ENCODE measurements at regions not wholly inside any gene's neighbourhood (a gene's known extent, or its start where the extent isn't known, plus 50 kb on each side); places are given as distances from the start of the nearest gene placed in this dataset.

DNA sequence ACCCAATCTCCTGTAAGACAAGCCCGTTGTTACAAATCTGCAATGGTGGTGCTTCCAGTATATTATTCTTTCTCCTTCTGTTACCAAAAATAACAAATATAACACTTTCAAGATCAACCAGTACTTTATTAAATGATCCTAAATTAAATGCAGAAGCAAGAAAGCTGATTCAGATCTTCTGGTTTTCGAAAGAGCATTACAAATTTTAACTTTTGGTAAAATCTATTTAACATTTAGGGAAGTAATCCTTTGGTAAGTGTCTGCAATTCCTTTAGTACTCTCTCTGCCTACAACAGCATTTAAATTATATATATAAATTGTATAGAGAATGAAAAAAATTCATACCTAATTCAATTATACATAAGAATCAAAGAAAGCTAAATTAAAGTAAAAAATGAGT is 198.6 kb upstream of the HMCN1 start:
- H3K23ac ChIP-seq (ENCODE audit: low read depth, low read length) = no peak overlapping the region
- POLR2A ChIA-PET (ENCODE audit: unreplicated experiment) = no interaction called here

More for the DNA sequence above, 198.6 kb upstream of the HMCN1 start:
- no peak overlapping the region for H3K27ac ChIP-seq (ENCODE audit: insufficient read depth, low read length)
- DNase-seq (no peak), ATAC-seq (ENCODE audit: low read depth) (no peak)
- no TSS peak for BruUV-seq (replicated peaks)
- no peak overlapping the region for H2BK120ac ChIP-seq (ENCODE audit: low read depth, low read length)
- H2AK9ac ChIP-seq (replicated peaks; ENCODE audit: low read depth, low read length, poor library complexity) = no peak overlapping the region
- no peak overlapping the region for H3K4me3 ChIP-seq (ENCODE audit: insufficient read depth, low read depth, low read length)
- H3K9me3 ChIP-seq (ENCODE audit: control insufficient read depth, insufficient read depth, low read length) = no peaks in the 10 kb centered on the region
- WGBS, 2 experiments (ENCODE audit: extremely low coverage in 2 of 2, insufficient read length in 1 of 2) = no CpG with 5 or more reads among the region's 2 CpGs
- no peak overlapping the region for H3K56ac ChIP-seq (ENCODE audit: extremely low read depth, insufficient read depth, low read length)
- H3K4ac ChIP-seq (ENCODE audit: low read depth, low read length) = no peak overlapping the region
- H2AK5ac ChIP-seq (ENCODE audit: low read depth, low read length) = no peak overlapping the region
- H3K9ac ChIP-seq (ENCODE audit: low read depth, low read length) = no peak overlapping the region
- no peak overlapping the region for H3K14ac ChIP-seq (replicated peaks; ENCODE audit: low read depth, low read length)
- H4K91ac ChIP-seq (ENCODE audit: insufficient read depth, low read depth, low read length) = no peak overlapping the region
- H2BK15ac ChIP-seq (ENCODE audit: low read depth, low read length) = no peak overlapping the region
- intact Hi-C loops (cut with micrococcal nuclease) (no loop called here), dilution Hi-C loops (cut with HindIII; ENCODE audit: low sequenced_read_pairs, unreplicated experiment) (no loop called here), in situ Hi-C loops (cut with MboI; ENCODE audit: low sequenced_read_pairs) (no loop called here)
- H3K4me2 ChIP-seq (ENCODE audit: low read depth, low read length) = no peak overlapping the region
- no peak overlapping the region for H4K5ac ChIP-seq (ENCODE audit: low read depth, low read length)
- no peaks in the 10 kb centered on the region for H3K36me3 ChIP-seq (ENCODE audit: control insufficient read depth, insufficient read depth, low read length)
- no peak overlapping the region for H4K8ac ChIP-seq (ENCODE audit: low read depth in 2 of 2, low read length in 2 of 2)
- H2AFZ ChIP-seq (replicated peaks; ENCODE audit: low read length, poor library complexity) = no peak overlapping the region
- CTCF ChIA-PET = no interaction called here
- H3K4me1 ChIP-seq (ENCODE audit: control insufficient read depth, insufficient read depth, low read length) = no peaks in the 10 kb centered on the region
- no peaks in the 10 kb centered on the region for H3K79me1 ChIP-seq (ENCODE audit: low read depth in 1 of 2, low read length in 2 of 2)
- H2BK5ac ChIP-seq (ENCODE audit: low read depth, low read length, poor library complexity, severe bottlenecking) = no peak overlapping the region
- no peaks in the 10 kb centered on the region; the same call in none of the 2 replicates for H3K27me3 ChIP-seq (ENCODE audit: control insufficient read depth, insufficient read depth, low read length)
- H3K18ac ChIP-seq (ENCODE audit: low read depth, low read length) = no peak overlapping the region
- H3K9me1 ChIP-seq (ENCODE audit: insufficient read depth, low read length) = no peaks in the 10 kb centered on the region
- H2BK20ac ChIP-seq (ENCODE audit: low read depth, low read length) = no peak overlapping the region
- no peaks in the 10 kb centered on the region for H4K20me1 ChIP-seq (ENCODE audit: insufficient read depth, low read length)
- TF ChIP-seq USF2 (IDR thresholded peaks at IDR 0.05; ENCODE audit: low read depth, low read length) (no peak), MAZ (IDR thresholded peaks at IDR 0.05; ENCODE audit: borderline replicate concordance, low read depth, low read length) (no peak), FOS (IDR thresholded peaks at IDR 0.05; ENCODE audit: low read depth, low read length) (no peak), NFE2L2 (IDR thresholded peaks at IDR 0.05; ENCODE audit: low read depth, low read length) (no peak), BHLHE40 (IDR thresholded peaks at IDR 0.05; ENCODE audit: low read depth, low read length) (no peak), CHD1 (IDR thresholded peaks at IDR 0.05; ENCODE audit: low read depth, low read length) (no peak), POLR2A (IDR thresholded peaks at IDR 0.05; ENCODE audit: low read depth, low read length) (no peak), CTCF (conservative IDR thresholded peaks at IDR 0.05; ENCODE audit: low read depth, low read length) (no peak), MAFK (IDR thresholded peaks at IDR 0.05; ENCODE audit: low read depth, low read length) (no peak), CEBPB (IDR thresholded peaks at IDR 0.05; ENCODE audit: low read depth, low read length) (no peak), ELK1 (IDR thresholded peaks at IDR 0.05; ENCODE audit: borderline replicate concordance, low read depth, low read length) (no peak), RAD21 (IDR thresholded peaks at IDR 0.05; ENCODE audit: low read length) (no peak), SMC3 (IDR thresholded peaks at IDR 0.05; ENCODE audit: low read depth, low read length) (no peak), MXI1 (IDR thresholded peaks at IDR 0.05; ENCODE audit: borderline replicate concordance, low read depth, low read length) (no peak), RFX5 (IDR thresholded peaks at IDR 0.05; ENCODE audit: low read depth, low read length) (no peak), RCOR1 (IDR thresholded peaks at IDR 0.05; ENCODE audit: insufficient replicate concordance, low read length) (no peak)

All from IMR-90 (cell line).